Retina (tissue), 1 donor: ENCODE measurements at regions not wholly inside any gene's neighbourhood (a gene's known extent, or its start where the extent isn't known, plus 50 kb on each side); places are given as distances from the start of the nearest gene placed in this dataset.

ENCODE experiments used
- DNase-seq: peaks from one replicate; pipeline ENCODE4 v3.0.0-alpha.2; 2016

GRCh38 chr2:146324951-146325350 is 1519.9 kb upstream of the ACVR2A start:
- no peak for DNase-seq

DNA sequence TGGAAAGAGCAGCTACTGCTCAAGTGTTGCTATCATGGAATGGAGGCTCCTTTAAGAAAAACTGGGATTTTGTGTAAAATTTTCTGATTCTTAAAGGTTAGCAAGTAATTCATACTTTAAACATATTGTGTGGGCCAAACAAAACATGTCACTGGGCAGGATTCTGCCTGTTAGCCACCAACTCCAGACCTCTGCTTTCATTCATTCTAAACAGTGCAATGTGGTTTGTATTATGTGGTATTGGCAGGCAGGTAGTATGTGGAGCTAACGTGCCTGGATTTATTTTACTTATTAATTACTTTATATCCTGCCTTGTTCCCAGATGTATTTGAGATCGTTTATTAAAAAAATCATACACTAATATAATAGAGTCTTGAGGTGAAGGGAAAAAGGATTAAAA is 1521.3 kb upstream of the ACVR2A start:
- DNase-seq: no peak

- DNase-seq: peak; percentile 42
These were observed 1523.7 kb upstream of the ACVR2A start for GRCh38 chr2:146321175-146321574.

- no peak for DNase-seq
These were observed 1526.9 kb upstream of the ACVR2A start for GRCh38 chr2:146317959-146318358.

DNA sequence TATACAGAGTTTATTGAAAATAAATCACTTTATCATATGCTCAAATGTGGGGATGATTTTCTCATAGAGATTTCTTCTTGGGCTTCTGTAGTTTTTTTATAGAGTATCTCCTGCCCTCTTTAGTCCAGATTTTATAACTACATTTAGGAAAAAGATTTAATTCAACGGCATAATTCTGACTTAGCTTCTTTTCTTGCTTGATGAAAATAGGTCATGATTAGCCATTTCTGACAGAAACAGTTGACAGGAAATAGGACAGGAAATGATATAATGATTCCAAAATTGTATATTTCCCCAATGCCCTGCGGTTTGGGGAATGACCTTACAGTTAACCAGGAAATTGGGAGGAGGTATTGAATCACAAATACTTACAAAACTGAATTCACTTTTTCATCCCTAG is 1531.9 kb upstream of the ACVR2A start:
- DNase-seq: no peak

- DNase-seq: no peak
These were observed 1539.7 kb upstream of the ACVR2A start for GRCh38 chr2:146305164-146305563.

DNA sequence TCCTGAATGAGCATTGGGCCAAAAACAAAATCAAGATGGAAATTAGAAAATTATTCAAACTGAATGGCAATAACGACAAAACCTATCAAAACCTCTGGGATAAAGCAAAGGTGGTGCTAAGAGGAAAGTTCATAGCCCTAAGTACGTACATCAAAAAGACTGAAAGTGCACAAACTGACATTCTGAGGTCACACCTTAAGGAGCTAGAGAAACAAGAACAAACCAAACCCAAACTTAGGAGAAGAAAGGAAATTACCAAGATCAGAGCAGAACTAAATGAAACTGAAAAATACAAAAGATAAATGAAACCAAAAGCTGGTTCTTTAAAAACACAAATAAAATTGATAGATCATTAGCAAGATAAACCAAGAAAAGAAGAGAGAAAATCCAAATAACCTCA is 1543.5 kb upstream of the ACVR2A start:
- no peak for DNase-seq

DNA sequence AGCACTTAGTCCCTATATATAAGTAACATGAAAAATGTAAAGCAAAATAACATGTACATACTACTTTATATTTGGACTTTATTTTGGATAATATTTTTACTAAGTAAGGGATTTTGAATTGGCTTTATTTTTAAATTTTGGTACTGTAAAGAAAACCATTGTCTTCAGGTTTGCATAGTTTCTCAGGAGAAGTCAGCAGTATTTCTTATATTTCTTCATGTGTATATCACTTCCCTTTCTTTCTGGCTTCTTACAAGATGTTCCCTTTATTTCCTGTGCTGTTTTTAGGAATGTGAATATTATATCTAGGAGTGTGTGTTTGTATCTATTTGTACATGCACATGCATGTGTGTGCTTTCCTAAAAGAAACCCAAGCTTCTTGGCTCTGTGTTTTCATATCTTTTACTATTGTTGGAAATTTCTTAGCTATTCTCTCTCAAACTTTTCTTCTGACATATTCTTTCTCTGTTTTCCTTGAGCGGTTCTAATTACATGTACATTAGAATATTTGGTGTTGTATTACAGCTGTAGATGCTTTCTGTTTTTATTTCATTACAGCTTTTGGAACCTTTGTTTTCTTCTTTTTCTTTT is 1549.7 kb upstream of the ACVR2A start:
- no peak for DNase-seq

DNA sequence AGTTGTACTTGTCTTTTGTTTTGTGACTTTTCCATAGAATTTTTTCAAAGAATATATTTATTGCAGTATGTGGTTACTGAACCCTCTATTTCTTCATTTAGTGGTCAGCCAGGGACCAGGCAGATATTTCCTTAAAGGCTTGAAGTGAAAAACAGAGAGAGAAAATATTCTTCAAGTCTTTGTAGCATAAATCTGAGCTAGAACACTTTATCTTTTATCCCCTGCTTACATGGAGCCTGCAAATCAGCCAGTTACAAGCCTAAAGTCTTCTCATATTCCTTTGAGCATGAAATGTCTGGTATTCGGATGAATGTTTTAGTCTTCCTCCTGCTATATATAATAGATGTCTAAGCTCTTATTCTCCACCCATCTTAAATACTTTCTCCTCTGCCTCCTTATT is 1557.5 kb upstream of the ACVR2A start:
- no peak for DNase-seq

DNA sequence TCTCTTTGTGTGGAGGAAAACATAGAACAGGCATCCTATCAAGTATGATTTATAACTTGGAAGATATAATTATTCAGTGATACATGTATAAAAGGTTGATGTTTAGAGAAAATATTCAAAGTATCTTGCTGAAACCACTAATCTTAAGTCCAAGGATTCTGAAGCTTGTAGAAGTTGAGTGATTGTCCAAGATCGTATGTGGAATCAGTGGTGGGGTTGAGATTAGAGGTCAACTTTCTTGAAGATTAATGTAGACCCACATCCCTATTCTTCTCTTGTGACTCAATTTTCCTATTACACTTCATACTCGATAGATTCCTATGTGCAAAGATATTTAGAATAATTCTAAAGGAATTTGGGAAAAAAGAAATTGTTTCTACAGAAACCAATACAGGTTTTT is 1565.9 kb upstream of the ACVR2A start:
- no peak for DNase-seq

DNA sequence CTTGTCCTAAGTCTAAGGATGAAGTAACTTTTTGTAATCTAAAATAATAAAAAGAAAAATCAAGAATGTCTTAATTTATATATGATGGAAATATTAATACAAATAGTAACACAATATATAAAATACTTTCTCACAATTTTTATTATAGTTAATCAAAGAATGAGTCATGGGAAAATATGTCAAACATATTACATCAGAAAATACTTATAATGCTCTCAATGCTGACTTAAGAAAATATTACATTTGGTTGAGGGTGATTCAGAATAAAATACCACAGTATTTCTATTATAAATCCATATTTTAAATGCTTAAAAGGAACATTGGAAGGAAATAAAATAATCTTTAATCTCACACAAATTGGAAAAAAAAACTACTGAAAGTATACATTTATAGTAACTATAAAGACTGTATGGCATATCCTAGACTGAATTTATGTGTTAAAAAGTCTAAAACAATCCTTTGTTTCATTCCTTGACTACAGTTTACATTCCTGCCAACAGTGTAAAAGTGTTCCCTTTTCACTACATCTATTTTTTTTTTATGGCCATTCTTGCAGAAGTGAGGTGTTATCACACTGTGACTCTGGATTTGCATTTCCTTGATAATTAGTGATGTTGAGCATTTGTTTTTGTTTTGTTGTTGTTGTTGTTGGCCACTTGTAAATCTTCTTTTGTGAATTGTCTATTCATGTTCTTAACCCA is 1573.5 kb upstream of the ACVR2A start:
- no peak for DNase-seq

DNA sequence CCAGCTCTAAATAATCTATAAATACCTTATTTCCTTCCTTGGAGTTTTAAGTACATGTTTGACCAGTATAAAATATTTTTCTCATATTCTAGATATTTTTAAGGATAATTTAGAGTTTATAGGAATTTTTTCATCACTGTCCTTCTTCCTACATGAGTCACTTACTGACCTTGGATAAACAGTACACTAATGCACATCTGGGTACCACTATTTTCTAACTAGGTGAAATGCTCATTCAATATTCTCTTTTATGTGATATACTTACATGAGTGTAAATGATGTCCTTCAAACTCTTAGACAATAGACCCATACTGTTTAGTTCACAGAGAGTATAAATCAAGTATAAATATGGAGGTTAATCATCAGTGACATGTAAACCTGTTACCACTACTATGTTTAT is 1574.2 kb upstream of the ACVR2A start:
- no peak for DNase-seq

DNA sequence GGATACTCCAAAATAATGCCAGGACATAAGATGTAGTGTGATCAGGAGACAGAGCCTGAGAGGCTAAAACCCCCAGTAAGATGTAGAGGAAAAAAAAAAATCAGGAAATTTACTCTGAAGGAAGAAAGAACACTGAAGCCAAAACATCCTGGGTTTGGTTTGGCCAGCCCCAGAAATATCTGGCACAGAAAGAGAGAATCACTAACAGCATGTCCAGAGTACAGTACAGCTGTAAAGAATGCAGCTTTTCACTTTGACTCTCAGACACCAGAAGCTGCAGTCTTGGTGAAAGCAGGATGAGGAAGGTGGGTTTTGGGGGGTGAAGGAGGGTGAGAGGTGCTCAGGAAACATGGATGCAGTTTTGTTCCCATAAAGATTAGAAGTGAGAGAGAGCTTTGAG is 1577.7 kb upstream of the ACVR2A start:
- no peak for DNase-seq

- DNase-seq: peak; percentile 16
These were observed 1579.2 kb upstream of the ACVR2A start for GRCh38 chr2:146265656-146266055.

- no peak for DNase-seq
These were observed 1582.2 kb upstream of the ACVR2A start for GRCh38 chr2:146262606-146263005.

DNA sequence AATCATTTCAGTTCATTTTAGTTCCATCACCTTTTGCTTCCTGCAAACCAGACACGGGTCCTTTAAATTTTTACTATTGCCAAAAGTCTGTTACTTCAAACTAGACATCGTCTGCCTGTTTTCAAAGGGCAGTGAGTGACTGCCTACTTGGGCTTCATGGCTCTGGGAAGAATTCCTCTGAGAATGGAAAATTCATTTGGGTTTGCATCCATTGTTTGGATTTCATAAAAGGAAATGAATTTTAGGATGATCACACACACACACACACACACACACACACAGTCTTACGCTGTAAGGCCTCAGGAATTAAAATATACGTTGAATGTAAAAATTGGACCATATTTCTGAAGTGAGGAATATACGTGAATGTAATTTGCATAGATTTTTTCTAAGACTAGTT is 1584.3 kb upstream of the ACVR2A start:
- no peak for DNase-seq

DNA sequence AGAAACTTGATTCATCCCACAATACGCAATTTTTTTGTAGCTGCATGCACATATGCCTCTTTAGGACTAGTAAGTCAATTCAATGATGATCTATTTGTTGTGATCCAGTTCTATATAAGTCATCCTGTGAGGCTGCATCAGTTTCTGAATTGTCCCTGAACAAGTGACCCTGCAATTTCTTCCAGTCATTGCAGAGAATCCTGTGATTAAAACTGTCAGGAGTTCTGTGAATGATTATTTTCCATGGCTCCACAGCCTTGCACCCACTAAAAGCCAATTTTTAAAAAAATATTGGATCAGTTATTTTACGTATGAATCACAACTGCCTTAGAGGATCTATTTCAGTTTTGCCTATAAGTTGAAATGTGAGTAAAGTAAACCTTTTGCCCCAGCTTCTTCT is 1585.0 kb upstream of the ACVR2A start:
- no peak for DNase-seq

DNA sequence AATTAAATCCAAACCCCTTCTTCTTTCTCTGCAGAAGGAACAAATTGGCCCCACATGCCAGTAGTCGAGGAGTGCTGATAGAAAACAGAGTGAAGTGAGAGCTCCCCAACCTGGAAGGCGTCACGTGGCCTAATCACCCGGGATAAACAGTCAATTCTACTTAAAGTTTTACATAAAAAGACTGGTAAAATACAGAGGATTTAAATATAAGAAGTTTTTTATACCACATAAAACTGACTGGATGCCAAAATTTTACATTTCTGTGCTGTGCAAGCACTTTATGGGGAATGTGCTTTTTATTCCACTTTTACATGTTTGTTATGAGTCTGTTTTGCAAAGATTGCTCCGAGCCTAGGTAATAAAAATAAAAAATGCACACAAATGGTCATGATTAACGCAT is 1586.8 kb upstream of the ACVR2A start:
- no peak for DNase-seq

- no peak for DNase-seq
These were observed 1592.7 kb upstream of the ACVR2A start for GRCh38 chr2:146252119-146252518.

DNA sequence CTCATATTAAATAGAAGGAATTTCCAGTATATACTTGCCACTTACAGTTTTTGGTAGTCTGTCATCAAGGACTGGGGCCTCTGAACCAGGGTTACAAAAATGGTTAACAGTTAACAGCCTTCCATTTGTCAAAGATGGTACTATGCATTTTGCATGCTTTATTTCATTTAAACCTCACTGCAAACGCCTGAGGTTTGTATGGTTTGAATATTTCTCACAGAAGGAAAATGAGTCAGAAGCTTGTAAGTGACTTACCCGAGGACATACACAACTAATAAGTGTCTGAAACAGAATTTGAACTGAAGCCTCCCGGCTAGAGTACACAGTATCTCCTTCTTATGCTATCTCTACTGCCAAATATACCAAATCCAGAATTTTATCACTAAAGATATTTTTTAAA is 1593.5 kb upstream of the ACVR2A start:
- DNase-seq: no peak

GRCh38 chr2:146246736-146247523 is 1597.9 kb upstream of the ACVR2A start:
- DNase-seq: no peak

GRCh38 chr2:146246002-146246735 is 1598.7 kb upstream of the ACVR2A start:
- no peak for DNase-seq

DNA sequence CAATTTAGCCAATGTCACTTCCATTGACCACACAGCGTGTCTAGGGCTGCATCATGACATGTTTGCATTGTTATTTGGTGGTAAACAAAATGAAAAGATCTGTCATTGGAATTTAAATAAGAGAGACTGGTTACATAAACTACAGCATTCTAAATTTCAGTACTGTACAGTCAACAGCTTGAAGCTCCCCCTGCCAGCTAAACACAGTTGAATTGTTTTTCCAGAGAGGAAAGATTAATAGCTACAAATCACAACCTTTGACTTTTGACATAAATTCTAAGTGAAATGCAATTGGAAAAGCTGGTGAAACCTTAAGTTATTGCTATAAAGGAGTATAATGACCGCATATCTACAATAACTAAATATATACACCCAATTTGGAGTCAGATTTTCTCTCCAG is 1600.0 kb upstream of the ACVR2A start:
- no peak for DNase-seq

- DNase-seq: no peak
These were observed 1600.7 kb upstream of the ACVR2A start for GRCh38 chr2:146244131-146244530.
